ENCODE measurements at regions not wholly inside any gene's neighbourhood (a gene's known extent, or its start where the extent isn't known, plus 50 kb on each side); places are given as distances from the start of the nearest gene placed in this dataset.
"Not testable (repeated sequence)": the region's sequence is repeated elsewhere in the genome, so short reads cannot be mapped to it uniquely, and the experiment has no call there.

- TF ChIP-seq GATA1 (IDR thresholded peaks at IDR 0.05; ENCODE audit: low read depth, low read length) = no peak
- DNase-seq = no peak
These were observed 1253.5 kb upstream of the CDH2 start for GRCh38 chr18:29430416-29430815.

DNA sequence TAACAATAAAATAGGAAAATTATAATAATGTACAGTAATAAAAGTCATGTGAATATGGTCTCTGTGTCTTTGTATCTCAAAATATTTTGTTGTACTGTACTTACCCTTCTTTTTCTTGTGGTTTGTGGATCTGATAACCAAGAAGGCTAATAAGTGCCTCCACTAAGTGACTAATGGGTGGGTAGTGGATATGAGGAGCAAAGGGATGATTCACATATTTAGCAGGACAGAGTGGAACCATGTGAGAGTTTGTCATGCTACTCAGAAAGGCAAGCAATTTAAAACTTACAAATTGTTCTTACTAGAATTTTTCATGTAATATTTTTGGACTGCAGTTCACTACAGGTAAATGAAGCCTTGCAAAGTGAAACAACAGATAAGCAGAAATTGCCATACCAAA, 1241.2 kb upstream of the CDH2 start:
- DNase-seq = no peak
- no peak for TF ChIP-seq GATA1 (IDR thresholded peaks at IDR 0.05; ENCODE audit: low read depth, low read length)

- DNase-seq = no peak
- TF ChIP-seq POLR2A (IDR thresholded peaks at IDR 0.05; ENCODE audit: low read length) = no peak
- TF ChIP-seq GATA1 (IDR thresholded peaks at IDR 0.05; ENCODE audit: low read depth, low read length) = no peak
These were observed 1230.1 kb upstream of the CDH2 start for GRCh38 chr18:29406996-29407395.

DNA sequence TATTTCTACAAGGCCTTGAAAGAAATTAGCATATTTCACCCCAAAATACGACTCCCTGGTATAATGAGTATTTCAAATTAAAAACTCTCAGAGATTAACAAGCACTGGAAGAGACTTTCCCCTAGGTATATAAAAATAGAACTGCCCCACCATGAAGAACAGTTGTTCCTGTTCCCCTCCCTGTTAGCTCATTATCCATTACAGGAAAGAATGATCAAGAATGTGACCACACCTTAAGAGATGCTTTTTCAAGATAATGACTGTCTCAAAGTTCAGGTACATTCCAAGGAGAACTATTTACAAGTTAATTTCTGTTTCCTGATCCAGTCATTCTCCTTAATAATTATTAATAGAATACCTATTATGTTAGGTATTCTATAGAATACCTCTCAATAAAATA, 1220.6 kb upstream of the CDH2 start:
- DNase-seq = no peak
- TF ChIP-seq GATA1 (IDR thresholded peaks at IDR 0.05; ENCODE audit: low read depth, low read length) (no peak), POLR2A (IDR thresholded peaks at IDR 0.05; ENCODE audit: low read length) (no peak)

- DNase-seq = no peak
- no peak for TF ChIP-seq GATA1 (IDR thresholded peaks at IDR 0.05; ENCODE audit: low read depth, low read length)
- TF ChIP-seq POLR2A (IDR thresholded peaks at IDR 0.05; ENCODE audit: low read length) = no peak
These were observed 1206.7 kb upstream of the CDH2 start for GRCh38 chr18:29383311-29384273.

DNA sequence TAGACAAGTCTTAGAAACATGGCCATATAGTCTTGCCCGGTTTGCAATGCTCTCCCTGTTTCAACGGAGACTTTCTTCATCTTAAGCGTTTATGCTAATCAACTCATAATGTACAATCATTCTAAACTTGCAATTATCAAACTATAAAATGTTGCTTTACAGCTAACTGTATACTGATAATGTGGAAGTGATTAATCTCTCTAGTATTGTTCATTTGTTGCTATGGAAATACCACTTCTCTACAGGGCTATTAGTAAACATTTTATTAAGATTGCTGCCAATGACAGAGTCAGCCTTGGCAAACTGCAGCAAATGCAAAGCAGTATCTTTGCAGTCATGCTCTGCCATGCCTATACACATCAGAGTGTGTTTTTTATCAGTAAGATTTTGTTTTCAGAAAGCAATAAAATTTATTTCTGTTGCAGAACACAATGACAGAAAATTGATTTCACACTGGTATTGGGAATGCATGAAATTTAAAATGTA, 1201.8 kb upstream of the CDH2 start:
- DNase-seq = no peak
- TF ChIP-seq POLR2A (IDR thresholded peaks at IDR 0.05; ENCODE audit: low read length) (no peak), GATA1 (IDR thresholded peaks at IDR 0.05; ENCODE audit: low read depth, low read length) (no peak)

DNA sequence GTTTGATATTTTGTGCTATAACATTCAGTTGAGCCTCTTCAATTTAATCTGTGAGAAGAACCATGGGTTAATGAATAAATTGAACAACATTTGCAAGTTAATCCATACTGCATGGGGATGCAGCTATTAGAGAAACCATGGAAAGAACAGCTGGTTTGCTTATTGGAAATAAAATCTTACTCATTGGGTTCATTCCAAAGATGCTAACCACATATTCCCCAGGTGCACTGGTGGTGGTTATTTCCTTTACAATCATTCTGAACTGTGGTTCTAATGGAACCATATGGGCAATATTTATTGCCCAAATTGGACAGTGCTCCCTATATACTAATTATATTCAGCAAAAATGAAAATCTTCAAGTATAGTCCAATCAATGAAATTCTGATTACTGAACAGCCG, 1200.4 kb upstream of the CDH2 start:
- no peak for TF ChIP-seq POLR2A (IDR thresholded peaks at IDR 0.05; ENCODE audit: low read length)
- no peak for TF ChIP-seq GATA1 (IDR thresholded peaks at IDR 0.05; ENCODE audit: low read depth, low read length)
- no peak for DNase-seq

GRCh38 chr18:29373000-29373399, 1196.1 kb upstream of the CDH2 start:
- DNase-seq = no peak

DNA sequence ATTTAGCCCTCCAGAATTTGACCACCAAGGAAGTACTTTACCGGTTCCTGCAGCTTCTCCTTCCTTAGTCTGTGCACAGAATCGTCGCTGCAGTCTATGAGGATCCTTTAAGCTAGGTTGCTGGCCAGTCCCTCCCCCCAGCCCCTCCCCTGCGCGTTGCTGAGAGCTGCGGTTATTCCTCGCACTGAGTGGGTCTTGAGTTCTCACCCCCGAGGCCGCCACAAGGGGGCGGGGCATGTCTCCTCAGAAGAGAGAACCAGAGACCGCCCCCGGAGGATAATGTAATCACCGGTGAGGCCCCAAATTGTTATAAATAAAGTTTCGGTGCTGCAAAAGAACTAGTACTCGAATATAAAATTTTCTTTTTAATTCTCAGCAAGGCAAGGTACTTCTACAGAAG, 1184.9 kb upstream of the CDH2 start:
- no peak for TF ChIP-seq POLR2A (IDR thresholded peaks at IDR 0.05; ENCODE audit: low read length)
- no peak for TF ChIP-seq GATA1 (IDR thresholded peaks at IDR 0.05; ENCODE audit: low read depth, low read length)

More at GRCh38 chr18:29373000-29373399, 1196.1 kb upstream of the CDH2 start:
- TF ChIP-seq GATA1 (IDR thresholded peaks at IDR 0.05; ENCODE audit: low read depth, low read length) (no peak), POLR2A (IDR thresholded peaks at IDR 0.05; ENCODE audit: low read length) (no peak)

DNA sequence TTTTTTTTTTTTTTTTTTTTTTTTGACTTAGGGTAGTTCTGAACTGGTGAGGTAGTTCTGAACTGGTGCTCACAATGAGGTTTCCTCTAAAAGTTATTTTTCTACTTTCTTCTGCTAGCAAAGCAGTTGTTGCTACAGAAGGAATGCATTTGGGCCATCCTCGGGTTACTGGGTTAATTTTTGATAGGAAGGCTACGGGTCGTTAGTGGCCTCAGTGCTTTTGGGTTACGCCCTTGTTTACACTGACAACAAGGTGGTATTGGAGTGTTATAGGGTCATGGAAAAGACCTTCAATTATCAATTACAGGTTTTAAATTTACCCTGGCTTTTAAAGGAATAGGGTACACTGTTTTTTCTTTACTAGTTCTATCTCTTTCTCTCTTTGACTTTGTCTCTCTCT, 1183.7 kb upstream of the CDH2 start:
- DNase-seq = not testable (repeated sequence)

More for the DNA sequence above, 1184.9 kb upstream of the CDH2 start:
- peak in 1 of 2 experiments; percentile 4 for DNase-seq

DNA sequence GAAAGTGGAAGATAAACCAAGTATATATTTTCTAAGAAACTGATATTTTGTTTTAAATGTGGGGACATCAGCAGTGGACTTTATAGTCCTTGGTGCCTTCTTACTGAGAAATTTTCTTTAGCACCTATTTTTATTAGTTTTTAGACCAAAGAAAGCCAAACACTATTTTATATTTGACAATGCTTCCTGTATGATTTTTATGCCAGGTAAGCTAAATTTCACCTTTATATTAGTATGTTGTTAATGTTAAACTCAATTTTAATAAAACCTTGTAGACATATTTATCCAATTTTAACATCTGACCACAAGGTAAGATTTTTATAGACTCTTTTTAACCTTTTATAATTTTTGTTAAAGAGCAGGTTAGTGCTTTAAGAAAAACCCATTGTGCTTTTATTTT, 1182.3 kb upstream of the CDH2 start:
- not testable (repeated sequence) for DNase-seq

DNA sequence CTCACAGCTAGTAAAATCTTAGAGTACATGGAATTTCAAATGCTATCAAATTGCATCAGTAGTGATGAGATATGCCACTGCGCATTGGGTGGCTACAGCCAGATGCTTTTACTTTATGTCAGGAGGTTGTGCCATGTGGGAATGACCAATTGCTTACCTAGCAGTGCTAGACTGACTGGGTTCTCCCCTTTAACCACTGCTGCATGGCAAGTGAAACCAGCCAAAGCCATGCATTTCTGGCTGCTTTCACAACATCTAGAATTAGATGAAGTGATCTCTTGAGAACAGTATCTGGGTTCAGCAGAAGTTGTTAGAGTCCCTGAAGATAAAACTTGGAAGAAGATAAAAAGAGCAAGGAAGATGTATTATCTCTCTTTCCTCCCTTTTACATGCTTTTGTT, 1174.2 kb upstream of the CDH2 start:
- no peak for TF ChIP-seq POLR2A (IDR thresholded peaks at IDR 0.05; ENCODE audit: low read length)
- TF ChIP-seq GATA1 (IDR thresholded peaks at IDR 0.05; ENCODE audit: low read depth, low read length) = no peak
- DNase-seq = peak in 1 of 2 experiments; percentile 32

DNA sequence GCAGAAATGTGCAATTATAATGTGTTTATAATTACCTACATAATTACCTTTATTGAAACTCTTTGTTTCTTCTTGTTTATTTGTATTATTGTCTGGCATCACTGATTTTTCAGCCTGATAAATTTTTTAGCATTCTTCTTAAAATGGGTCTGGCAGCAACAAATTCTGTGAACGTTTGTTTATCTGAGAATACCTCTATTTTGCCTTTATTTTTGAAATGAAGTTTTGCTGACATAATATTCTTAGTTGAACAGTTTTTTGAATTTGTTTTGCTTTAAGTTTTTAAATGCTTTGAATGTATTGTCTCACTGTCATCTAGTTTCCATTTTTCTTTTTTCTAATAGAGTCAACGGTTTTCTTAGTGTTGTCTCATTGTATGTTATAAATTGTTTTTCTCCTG, 1152.0 kb upstream of the CDH2 start:
- no peak for DNase-seq
- no peak for TF ChIP-seq GATA1 (IDR thresholded peaks at IDR 0.05; ENCODE audit: low read depth, low read length)
- TF ChIP-seq POLR2A (IDR thresholded peaks at IDR 0.05; ENCODE audit: low read length) = no peak

DNA sequence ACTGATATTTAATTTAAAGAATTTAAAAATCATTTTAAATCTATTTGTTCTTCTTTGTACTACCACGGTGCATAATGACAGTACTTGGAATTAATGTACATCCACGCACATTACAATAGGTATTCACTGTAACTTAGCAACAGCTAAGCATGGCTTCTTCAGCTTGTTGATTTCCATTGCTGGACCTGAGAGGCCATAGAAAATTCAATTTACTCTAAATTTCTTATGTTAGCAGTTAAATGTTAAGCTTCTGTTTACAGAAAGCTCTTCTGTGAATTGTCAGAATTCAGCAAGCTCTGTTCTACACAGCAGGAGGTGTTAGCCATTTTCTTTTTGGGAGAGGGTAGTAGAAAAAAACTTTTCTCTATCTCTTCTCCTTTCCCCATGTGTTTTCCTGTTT, 1149.3 kb upstream of the CDH2 start:
- no peak for DNase-seq
- TF ChIP-seq GATA1 (IDR thresholded peaks at IDR 0.05; ENCODE audit: low read depth, low read length) (no peak), POLR2A (IDR thresholded peaks at IDR 0.05; ENCODE audit: low read length) (no peak)

- TF ChIP-seq POLR2A (IDR thresholded peaks at IDR 0.05; ENCODE audit: low read length) = no peak
- TF ChIP-seq GATA1 (IDR thresholded peaks at IDR 0.05; ENCODE audit: low read depth, low read length) = no peak
- no peak for DNase-seq
These were observed 1144.6 kb upstream of the CDH2 start for GRCh38 chr18:29321561-29321960.

Measured in erythroblast (primary cell).